ENCODE measurements at regions not wholly inside any gene's neighbourhood (a gene's known extent, or its start where the extent isn't known, plus 50 kb on each side); places are given as distances from the start of the nearest gene placed in this dataset.

DNA sequence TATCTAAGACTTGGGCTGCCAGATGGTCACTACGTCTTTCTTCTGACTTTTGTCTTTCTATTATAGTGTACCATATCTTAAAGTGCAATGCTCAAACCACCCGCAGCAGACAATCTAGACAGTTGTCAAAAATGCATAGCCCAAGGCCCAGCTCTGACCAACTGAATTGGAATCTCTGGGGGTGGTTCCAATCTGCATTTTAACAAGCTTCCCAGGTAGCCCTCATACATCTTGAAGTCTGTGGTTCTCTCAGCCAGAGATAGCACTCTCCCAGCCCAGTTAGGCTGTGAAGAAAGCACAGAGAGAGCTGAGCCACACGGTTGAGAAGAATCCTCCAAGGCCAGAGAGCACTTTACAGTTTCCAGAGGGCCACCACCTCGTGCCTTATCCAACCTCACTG lies 128.2 kb upstream of the HAND1 start:
- TF ChIP-seq ZNF565 (CRISPR knock-in tag; conservative IDR thresholded peaks at IDR 0.05; ENCODE audit: low read depth) (no peak), ZC3H10 (CRISPR knock-in tag; IDR thresholded peaks at IDR 0.05) (no peak), SNAI2 (CRISPR knock-in tag; IDR thresholded peaks at IDR 0.05) (no peak), ZFP30 (CRISPR knock-in tag; IDR thresholded peaks at IDR 0.05) (no peak), CSDC2 (CRISPR knock-in tag; IDR thresholded peaks at IDR 0.05) (no peak), RARB (CRISPR knock-in tag; IDR thresholded peaks at IDR 0.05) (no peak), PPARA (CRISPR knock-in tag; IDR thresholded peaks at IDR 0.05; ENCODE audit: borderline replicate concordance) (no peak), ZNF70 (CRISPR knock-in tag; IDR thresholded peaks at IDR 0.05) (no peak), ZFP3 (CRISPR knock-in tag; IDR thresholded peaks at IDR 0.05) (no peak), ZNF8 (CRISPR knock-in tag; IDR thresholded peaks at IDR 0.05) (no peak), TOX (CRISPR knock-in tag; IDR thresholded peaks at IDR 0.05; ENCODE audit: borderline replicate concordance) (no peak), GLIS3 (CRISPR knock-in tag; IDR thresholded peaks at IDR 0.05) (no peak), OSR1 (CRISPR knock-in tag; IDR thresholded peaks at IDR 0.05) (no peak), BACH2 (CRISPR knock-in tag; IDR thresholded peaks at IDR 0.05; ENCODE audit: borderline replicate concordance) (no peak)
- TF ChIP-seq, protein P1, sequence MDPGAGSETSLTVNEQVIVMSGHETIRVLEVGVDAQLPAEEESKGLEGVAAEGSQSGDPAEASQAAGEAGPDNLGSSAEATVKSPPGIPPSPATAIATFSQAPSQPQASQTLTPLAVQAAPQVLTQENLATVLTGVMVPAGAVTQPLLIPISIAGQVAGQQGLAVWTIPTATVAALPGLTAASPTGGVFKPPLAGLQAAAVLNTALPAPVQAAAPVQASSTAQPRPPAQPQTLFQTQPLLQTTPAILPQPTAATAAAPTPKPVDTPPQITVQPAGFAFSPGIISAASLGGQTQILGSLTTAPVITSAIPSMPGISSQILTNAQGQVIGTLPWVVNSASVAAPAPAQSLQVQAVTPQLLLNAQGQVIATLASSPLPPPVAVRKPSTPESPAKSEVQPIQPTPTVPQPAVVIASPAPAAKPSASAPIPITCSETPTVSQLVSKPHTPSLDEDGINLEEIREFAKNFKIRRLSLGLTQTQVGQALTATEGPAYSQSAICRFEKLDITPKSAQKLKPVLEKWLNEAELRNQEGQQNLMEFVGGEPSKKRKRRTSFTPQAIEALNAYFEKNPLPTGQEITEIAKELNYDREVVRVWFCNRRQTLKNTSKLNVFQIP (CRISPR knock-in tag; IDR thresholded peaks at IDR 0.05; ENCODE audit: borderline replicate concordance, low read depth) = no peak
- TF ChIP-seq, protein P2, sequence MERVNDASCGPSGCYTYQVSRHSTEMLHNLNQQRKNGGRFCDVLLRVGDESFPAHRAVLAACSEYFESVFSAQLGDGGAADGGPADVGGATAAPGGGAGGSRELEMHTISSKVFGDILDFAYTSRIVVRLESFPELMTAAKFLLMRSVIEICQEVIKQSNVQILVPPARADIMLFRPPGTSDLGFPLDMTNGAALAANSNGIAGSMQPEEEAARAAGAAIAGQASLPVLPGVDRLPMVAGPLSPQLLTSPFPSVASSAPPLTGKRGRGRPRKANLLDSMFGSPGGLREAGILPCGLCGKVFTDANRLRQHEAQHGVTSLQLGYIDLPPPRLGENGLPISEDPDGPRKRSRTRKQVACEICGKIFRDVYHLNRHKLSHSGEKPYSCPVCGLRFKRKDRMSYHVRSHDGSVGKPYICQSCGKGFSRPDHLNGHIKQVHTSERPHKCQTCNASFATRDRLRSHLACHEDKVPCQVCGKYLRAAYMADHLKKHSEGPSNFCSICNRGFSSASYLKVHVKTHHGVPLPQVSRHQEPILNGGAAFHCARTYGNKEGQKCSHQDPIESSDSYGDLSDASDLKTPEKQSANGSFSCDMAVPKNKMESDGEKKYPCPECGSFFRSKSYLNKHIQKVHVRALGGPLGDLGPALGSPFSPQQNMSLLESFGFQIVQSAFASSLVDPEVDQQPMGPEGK (CRISPR knock-in tag; IDR thresholded peaks at IDR 0.05; ENCODE audit: borderline replicate concordance) = no peak
- TF ChIP-seq, protein P3, sequence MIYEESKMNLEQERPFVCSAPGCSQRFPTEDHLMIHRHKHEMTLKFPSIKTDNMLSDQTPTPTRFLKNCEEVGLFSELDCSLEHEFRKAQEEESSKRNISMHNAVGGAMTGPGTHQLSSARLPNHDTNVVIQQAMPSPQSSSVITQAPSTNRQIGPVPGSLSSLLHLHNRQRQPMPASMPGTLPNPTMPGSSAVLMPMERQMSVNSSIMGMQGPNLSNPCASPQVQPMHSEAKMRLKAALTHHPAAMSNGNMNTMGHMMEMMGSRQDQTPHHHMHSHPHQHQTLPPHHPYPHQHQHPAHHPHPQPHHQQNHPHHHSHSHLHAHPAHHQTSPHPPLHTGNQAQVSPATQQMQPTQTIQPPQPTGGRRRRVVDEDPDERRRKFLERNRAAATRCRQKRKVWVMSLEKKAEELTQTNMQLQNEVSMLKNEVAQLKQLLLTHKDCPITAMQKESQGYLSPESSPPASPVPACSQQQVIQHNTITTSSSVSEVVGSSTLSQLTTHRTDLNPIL (CRISPR knock-in tag; IDR thresholded peaks at IDR 0.05; ENCODE audit: low read depth) = no peak
- TF ChIP-seq, protein P4, sequence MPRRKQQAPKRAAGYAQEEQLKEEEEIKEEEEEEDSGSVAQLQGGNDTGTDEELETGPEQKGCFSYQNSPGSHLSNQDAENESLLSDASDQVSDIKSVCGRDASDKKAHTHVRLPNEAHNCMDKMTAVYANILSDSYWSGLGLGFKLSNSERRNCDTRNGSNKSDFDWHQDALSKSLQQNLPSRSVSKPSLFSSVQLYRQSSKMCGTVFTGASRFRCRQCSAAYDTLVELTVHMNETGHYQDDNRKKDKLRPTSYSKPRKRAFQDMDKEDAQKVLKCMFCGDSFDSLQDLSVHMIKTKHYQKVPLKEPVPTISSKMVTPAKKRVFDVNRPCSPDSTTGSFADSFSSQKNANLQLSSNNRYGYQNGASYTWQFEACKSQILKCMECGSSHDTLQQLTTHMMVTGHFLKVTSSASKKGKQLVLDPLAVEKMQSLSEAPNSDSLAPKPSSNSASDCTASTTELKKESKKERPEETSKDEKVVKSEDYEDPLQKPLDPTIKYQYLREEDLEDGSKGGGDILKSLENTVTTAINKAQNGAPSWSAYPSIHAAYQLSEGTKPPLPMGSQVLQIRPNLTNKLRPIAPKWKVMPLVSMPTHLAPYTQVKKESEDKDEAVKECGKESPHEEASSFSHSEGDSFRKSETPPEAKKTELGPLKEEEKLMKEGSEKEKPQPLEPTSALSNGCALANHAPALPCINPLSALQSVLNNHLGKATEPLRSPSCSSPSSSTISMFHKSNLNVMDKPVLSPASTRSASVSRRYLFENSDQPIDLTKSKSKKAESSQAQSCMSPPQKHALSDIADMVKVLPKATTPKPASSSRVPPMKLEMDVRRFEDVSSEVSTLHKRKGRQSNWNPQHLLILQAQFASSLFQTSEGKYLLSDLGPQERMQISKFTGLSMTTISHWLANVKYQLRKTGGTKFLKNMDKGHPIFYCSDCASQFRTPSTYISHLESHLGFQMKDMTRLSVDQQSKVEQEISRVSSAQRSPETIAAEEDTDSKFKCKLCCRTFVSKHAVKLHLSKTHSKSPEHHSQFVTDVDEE (CRISPR knock-in tag; IDR thresholded peaks at IDR 0.05) = no peak
- no peak for ATAC-seq

DNA sequence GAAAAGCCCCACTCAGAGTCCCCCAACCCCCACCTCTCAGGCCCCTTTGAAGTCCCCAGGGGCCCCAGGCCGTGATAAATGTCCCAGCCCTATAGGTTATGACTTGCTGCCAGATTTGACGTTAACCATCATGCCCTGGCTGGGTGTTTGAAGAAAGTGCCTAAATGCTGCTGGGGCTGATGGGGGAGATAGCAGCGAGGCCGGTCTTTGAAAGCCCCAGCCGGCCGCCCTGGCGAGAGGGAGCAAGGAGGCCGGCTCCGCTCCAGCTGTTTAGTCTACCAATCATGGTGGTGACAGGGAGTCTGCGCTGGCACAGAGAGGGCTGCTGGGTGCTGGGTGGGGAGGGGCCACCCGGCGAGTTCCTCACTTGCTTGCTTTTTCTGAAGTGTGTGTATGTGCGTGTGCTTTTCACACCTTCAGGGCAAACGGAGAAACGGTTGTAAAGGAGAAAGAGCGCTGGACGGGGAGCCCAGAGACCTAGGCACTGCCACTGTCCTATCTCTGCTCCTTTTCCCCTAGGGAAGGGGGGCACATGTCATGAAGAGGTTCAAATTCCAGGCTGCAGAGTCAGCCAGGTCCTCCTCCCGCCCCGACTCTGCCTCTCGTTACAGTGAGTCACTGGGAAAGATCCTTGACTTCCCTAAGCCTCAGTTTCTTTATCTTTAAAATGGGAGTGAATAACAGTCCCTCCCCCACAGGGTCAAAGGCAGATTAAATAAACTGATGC lies 126.1 kb upstream of the HAND1 start:
- peak; percentile 89 for ATAC-seq
- TF ChIP-seq ZFP3 (CRISPR knock-in tag; IDR thresholded peaks at IDR 0.05) (no peak), OSR1 (CRISPR knock-in tag; IDR thresholded peaks at IDR 0.05) (no peak), ZNF70 (CRISPR knock-in tag; IDR thresholded peaks at IDR 0.05) (0 out of 2 replicates have a peak, but pooled peaks have one; percentile 51), ARNTL (CRISPR knock-in tag; IDR thresholded peaks at IDR 0.05; ENCODE audit: borderline replicate concordance, low read depth) (no peak), TCF4 (CRISPR knock-in tag; IDR thresholded peaks at IDR 0.05; ENCODE audit: borderline replicate concordance) (peak; percentile 68)
- TF ChIP-seq, protein P4 (CRISPR knock-in tag; IDR thresholded peaks at IDR 0.05) = peak; percentile 76; the same call in 1 of the 2 replicates
- TF ChIP-seq, protein P1 (CRISPR knock-in tag; IDR thresholded peaks at IDR 0.05; ENCODE audit: borderline replicate concordance, low read depth) = no peak
- TF ChIP-seq, protein P5, sequence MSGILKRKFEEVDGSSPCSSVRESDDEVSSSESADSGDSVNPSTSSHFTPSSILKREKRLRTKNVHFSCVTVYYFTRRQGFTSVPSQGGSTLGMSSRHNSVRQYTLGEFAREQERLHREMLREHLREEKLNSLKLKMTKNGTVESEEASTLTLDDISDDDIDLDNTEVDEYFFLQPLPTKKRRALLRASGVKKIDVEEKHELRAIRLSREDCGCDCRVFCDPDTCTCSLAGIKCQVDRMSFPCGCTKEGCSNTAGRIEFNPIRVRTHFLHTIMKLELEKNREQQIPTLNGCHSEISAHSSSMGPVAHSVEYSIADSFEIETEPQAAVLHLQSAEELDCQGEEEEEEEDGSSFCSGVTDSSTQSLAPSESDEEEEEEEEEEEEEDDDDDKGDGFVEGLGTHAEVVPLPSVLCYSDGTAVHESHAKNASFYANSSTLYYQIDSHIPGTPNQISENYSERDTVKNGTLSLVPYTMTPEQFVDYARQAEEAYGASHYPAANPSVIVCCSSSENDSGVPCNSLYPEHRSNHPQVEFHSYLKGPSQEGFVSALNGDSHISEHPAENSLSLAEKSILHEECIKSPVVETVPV (CRISPR knock-in tag; IDR thresholded peaks at IDR 0.05) = no peak
